D341Med (cell line): ENCODE measurements at regions not wholly inside any gene's neighbourhood (a gene's known extent, or its start where the extent isn't known, plus 50 kb on each side); places are given as distances from the start of the nearest gene placed in this dataset.

Experiments
- DNase-seq: peaks from one replicate; pipeline ENCODE4 v3.0.0; 2012; ENCODE audit warnings: low spot score

GRCh38 chr22:49586873-49587272, 240.8 kb downstream of the BRD1 start:
- no peak for DNase-seq

DNA sequence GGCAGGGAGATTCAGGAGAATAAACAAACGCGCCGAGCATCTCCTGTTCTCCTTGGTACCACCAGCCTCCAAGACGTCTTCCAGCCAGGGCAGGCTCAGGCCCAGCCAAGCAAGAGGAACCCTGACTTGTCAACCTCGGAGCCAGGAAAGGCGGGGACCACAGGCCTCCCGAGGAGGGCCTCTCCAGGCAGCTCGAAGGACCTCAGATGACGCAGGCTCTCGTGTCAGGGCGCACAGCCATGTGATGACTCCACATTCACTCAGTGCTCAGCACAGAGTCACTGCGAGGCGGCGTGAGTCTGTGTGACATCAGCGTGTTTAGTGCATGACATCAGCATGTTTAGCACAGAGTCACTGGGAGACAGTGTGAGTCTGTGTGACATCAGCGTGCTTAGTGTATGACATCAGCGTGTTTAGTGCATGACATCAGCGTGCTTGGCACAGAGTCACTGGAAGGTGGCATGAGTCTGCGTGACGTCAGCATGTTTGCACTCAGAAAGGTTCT, 241.4 kb downstream of the BRD1 start:
- no peak for DNase-seq

- DNase-seq = no peak
These were observed 242.0 kb downstream of the BRD1 start for GRCh38 chr22:49585461-49586243.

GRCh38 chr22:49583886-49584505, 243.7 kb downstream of the BRD1 start:
- no peak for DNase-seq

DNA sequence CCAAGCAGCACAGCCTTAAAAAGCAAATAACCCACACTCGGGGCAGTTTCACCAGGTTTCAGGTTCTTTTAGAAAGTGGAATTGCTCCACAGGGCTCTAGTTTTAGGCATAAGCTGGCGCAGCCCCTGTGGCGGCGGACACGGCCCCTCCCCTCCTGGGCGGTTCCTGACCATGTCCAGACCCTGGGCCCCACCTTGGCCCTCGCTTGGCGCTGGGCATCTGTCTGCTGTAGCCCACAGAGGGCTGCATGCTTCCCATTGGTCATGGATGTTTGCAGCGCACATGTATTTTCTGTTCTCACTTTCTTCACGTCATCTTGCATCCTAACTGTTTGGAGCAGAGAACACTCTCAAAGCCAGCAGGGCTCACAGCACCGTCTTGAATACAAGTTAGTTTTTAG, 244.3 kb downstream of the BRD1 start:
- DNase-seq = no peak

DNA sequence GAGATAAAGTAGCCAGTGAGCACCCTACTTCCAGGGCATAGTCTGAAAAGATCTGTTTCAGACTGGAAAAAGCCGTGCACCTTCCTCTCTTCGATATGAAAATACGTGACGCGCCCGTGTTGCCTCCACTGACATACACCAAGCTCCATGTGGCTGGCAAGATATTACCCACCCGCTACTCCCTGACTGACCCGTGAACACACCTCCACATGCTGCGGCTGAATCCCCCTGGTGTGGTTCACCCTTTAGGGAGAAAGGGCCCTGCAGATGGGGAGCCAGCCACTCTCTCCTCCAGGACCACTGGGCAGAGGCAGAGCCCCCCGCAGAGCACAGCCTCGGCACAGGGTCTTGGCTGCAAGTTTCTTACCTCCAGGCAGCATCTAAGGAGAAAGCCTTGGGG, 245.0 kb downstream of the BRD1 start:
- DNase-seq = no peak

GRCh38 chr22:49582181-49582580, 245.5 kb downstream of the BRD1 start:
- no peak for DNase-seq

DNA sequence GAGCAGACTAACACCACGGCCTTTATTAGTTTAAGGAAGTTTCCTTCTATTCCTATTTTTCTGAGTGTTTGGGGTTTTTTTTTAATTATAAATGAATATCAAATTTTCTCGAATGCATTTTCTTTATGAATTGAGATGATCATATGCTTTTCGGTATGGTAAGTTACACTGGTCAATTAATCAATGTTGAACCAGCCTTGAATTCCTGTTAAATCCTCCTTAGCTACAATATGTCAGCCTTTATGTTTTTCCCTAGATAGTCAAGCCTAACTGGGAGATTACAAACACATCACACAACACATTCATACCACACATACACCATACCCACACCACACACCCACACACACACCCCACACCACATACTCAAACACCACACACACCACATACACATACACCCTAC, 247.6 kb downstream of the BRD1 start:
- DNase-seq = no peak

DNA sequence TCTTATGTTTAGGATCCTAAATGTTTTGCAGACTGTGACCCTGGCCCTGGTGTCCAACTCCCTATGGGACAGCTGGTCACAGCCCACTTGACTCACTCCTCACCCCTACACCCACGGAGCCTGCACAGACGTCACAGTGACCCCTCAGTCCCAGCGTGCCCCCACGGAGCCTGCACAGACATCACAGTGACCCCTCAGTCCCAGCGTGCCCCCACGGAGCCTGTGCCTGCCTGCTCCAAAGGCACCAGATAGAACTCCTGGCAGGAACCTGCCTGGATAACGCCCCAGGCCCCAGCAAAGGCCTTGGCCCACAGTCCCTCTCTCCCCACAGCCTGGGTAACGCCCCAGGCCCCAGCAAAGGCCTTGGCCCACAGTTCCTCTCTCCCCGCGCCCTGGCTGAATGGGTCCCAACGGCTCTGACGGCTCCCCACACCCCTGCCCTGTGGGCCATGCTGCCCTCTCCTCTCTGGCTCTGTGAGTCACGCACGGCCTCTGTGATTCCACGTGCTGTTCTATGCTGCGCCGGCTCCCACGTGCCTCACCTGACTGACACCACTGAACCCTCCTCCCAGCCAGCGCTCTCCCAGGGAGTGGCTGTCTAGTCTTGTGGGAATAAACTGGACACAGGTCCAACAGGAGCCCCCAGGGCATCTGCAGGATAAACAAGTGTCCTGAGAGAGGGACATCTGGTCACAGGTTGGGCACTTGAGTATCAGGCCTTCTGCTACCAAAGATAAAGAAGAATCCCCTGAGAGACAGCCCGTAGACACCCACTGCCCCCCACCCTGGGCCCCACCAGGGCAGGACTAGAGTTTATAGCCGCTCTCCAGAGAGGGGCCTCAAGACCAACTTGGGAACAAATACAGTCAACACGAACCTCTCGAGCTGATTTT, 250.3 kb downstream of the BRD1 start:
- DNase-seq = no peak

DNA sequence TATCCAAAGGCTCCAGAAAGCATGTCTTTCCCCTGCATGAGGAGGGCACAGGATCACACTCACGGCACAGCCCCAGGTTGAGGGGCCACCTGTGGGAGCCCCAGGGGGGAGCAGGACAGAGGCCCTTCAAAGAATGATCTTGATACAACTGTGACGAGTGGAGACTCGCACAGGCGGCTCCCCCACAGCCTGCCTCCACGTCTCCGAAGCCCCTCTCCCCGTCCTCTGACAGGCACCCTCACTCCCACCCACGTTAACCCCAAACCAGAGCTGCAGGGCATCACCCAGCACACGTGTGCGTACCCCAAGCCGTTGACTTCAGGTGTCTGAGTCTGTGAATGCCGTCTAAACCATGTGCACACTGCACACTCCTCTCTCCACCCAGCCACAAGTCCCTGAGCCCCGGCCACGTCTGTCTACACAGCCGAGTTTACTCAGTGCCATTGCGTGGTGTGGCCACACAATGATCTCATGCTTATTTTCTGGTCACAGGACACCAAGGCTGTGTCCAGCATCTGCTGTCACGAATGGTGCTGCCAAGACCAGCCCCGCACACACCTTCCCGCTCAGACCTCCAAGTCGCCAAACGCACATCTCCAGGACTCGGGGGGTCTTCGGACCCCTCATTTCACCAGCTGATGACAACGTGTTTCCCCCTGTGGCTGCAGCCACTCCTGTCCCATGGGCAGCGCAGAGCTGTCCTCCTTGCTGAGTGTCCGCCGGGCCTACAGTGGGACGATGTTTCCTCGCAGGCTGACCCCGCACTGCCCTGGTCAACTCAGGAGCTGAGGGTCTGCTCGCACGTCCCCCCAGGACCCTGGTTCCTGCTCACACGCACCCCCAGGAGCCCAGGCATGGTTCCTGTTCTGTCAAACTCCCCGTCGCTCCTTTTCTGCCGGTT, 251.2 kb downstream of the BRD1 start:
- no peak for DNase-seq

- no peak for DNase-seq
These were observed 252.0 kb downstream of the BRD1 start for GRCh38 chr22:49575703-49576081.

- DNase-seq = no peak
These were observed 252.6 kb downstream of the BRD1 start for GRCh38 chr22:49574881-49575702.

- no peak for DNase-seq
These were observed 253.3 kb downstream of the BRD1 start for GRCh38 chr22:49574205-49574880.

- no peak for DNase-seq
These were observed 254.4 kb downstream of the BRD1 start for GRCh38 chr22:49573109-49573765.

- no peak for DNase-seq
These were observed 256.3 kb downstream of the BRD1 start for GRCh38 chr22:49571326-49571725.

DNA sequence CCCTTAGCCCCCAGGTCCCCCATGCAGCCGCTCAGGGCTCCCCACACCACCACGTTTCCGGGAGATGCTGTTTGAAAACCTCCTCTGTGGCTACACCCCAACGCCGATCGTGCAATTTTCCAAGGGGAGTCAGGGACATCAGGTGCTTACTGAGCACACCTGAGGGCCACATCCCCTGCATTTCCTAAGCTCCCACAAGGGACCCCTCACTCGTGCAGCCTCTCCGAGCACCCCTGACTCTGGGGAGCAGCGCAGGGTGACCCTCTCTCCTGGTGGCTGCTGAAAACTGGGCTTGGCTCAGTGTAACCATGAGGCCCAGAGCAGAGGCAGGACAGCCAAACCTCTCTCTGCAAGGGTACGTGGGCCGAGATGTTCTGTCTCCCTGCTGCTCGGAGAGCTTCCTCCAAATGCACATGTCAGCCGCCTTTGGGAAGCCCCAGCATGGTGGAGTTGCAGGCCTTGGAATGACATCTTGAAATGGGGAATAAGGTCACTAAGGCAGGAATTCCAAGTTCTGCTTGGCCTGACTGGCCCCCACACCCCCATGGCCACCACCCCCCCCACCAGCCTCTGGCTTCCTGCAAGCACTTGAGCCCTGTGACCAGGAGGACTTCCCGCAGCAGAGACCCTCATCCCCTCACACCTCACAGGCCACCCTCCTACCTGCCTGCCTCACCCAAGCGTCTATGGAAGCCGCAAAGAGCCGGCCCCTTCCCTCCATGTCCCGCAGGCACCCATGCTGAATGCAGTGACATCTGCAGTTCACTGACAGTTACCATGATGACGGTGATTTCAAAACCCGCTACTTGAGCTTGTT, 257.4 kb downstream of the BRD1 start:
- DNase-seq = no peak

- DNase-seq = no peak
These were observed 258.2 kb downstream of the BRD1 start for GRCh38 chr22:49569286-49570031.

- DNase-seq = no peak
These were observed 258.9 kb downstream of the BRD1 start for GRCh38 chr22:49568751-49569285.
